Progenitor cell of endocrine pancreas (in vitro differentiated cells): ENCODE measurements at regions not wholly inside any gene's neighbourhood (a gene's known extent, or its start where the extent isn't known, plus 50 kb on each side); places are given as distances from the start of the nearest gene placed in this dataset.

Source experiments
- DNase-seq: peaks from one replicate; pipeline ENCODE4 v3.0.0; 2021; ENCODE audit warnings: low spot score; ENCODE audit not compliant: unreplicated experiment
- H3K27ac Mint-ChIP-seq: 2 replicates; pipeline ENCODE4 v1.8.0; 2021; ENCODE audit warnings: mild to moderate bottlenecking, moderate library complexity, mixed read lengths
- H3K27me3 Mint-ChIP-seq: 2 replicates; pipeline ENCODE4 v1.8.0; 2021; ENCODE audit warnings: mixed read lengths
- H3K36me3 Mint-ChIP-seq: 2 replicates; pipeline ENCODE4 v1.8.0; 2022; ENCODE audit warnings: mixed read lengths; ENCODE audit not compliant: insufficient read depth
- H3K4me1 Mint-ChIP-seq: 2 replicates; pipeline ENCODE4 v1.8.0; 2021; ENCODE audit warnings: low read depth, mixed read lengths
- H3K4me3 Mint-ChIP-seq: 2 replicates; pipeline ENCODE4 v1.8.0; 2021; ENCODE audit warnings: low read depth, mild to moderate bottlenecking, moderate library complexity, mixed read lengths
- H3K9me3 Mint-ChIP-seq: 2 replicates; pipeline ENCODE4 v1.8.0; 2021; ENCODE audit warnings: low read depth, mixed read lengths
- TF ChIP-seq, protein P1 (sequence below): fragments of 200-600 bp; sonication (generic); IDR thresholded peaks from one replicate; pipeline ENCODE4 v1.5.0; 2021; ENCODE audit warnings: antibody characterized with exemption, mild to moderate bottlenecking; ENCODE audit not compliant: unreplicated experiment

DNA sequence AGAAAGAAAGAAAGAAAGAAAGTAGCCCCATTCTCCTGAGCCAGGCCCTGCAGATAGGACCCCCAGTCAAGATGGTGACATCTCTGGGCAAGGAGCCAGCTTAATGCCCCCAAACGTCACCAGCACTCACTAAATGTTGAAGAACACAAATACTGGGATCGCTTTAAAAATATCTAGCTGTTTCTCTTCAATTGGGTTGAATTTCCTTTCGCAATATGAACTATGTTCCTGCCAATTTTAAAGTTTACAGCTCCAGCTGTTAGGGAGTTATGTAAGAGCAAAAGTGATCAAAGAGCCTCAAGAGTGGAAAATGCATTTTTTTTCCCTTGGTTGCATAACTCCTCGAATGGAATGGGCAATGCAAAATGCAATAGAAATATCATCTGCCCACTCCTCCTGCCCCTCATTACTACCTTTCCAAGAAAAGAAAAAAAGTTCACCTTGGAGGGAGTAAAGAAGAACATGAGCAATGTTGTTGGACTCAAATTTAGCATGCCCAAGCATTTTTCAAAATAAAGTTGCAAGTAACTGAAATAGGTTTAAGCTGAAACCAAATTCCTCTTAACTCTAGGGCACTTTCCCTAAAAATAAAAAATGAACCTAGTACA lies 244.2 kb upstream of the PIK3R1 start:
- H3K27ac Mint-ChIP-seq, result no peak overlapping the region
- H3K4me1 Mint-ChIP-seq, result no peaks in the 10 kb centered on the region
- no peak overlapping the region for H3K4me3 Mint-ChIP-seq
- TF ChIP-seq, protein P1, sequence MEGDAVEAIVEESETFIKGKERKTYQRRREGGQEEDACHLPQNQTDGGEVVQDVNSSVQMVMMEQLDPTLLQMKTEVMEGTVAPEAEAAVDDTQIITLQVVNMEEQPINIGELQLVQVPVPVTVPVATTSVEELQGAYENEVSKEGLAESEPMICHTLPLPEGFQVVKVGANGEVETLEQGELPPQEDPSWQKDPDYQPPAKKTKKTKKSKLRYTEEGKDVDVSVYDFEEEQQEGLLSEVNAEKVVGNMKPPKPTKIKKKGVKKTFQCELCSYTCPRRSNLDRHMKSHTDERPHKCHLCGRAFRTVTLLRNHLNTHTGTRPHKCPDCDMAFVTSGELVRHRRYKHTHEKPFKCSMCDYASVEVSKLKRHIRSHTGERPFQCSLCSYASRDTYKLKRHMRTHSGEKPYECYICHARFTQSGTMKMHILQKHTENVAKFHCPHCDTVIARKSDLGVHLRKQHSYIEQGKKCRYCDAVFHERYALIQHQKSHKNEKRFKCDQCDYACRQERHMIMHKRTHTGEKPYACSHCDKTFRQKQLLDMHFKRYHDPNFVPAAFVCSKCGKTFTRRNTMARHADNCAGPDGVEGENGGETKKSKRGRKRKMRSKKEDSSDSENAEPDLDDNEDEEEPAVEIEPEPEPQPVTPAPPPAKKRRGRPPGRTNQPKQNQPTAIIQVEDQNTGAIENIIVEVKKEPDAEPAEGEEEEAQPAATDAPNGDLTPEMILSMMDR, result no peak
- no peaks in the 10 kb centered on the region for H3K36me3 Mint-ChIP-seq
- no peaks in the 10 kb centered on the region for H3K27me3 Mint-ChIP-seq
- DNase-seq, result no peak
- no peaks in the 10 kb centered on the region for H3K9me3 Mint-ChIP-seq

GRCh38 chr5:67969631-67970030 lies 245.9 kb upstream of the PIK3R1 start:
- no peaks in the 10 kb centered on the region for H3K9me3 Mint-ChIP-seq
- H3K27me3 Mint-ChIP-seq, result no peaks in the 10 kb centered on the region
- peaks cover 1% of the 10 kb centered on the region for H3K4me1 Mint-ChIP-seq
- TF ChIP-seq, protein P1, result no peak
- DNase-seq, result no peak
- no peaks in the 10 kb centered on the region for H3K36me3 Mint-ChIP-seq
- H3K4me3 Mint-ChIP-seq, result no peak overlapping the region
- H3K27ac Mint-ChIP-seq, result no peak overlapping the region

GRCh38 chr5:67969176-67969575 lies 246.4 kb upstream of the PIK3R1 start:
- DNase-seq, result no peak
- Mint-ChIP-seq H3K4me1 (peaks cover 6% of the 10 kb centered on the region), H3K27me3 (no peaks in the 10 kb centered on the region), H3K36me3 (no peaks in the 10 kb centered on the region), H3K27ac (no peak overlapping the region), H3K9me3 (no peaks in the 10 kb centered on the region), H3K4me3 (no peak overlapping the region)
- TF ChIP-seq, protein P1, result no peak

GRCh38 chr5:67966712-67967111 lies 248.8 kb upstream of the PIK3R1 start:
- TF ChIP-seq, protein P1, result no peak
- Mint-ChIP-seq H3K4me1 (peaks cover 8% of the 10 kb centered on the region), H3K4me3 (no peak overlapping the region), H3K27ac (no peak overlapping the region), H3K27me3 (no peaks in the 10 kb centered on the region), H3K9me3 (no peaks in the 10 kb centered on the region), H3K36me3 (no peaks in the 10 kb centered on the region)
- no peak for DNase-seq

DNA sequence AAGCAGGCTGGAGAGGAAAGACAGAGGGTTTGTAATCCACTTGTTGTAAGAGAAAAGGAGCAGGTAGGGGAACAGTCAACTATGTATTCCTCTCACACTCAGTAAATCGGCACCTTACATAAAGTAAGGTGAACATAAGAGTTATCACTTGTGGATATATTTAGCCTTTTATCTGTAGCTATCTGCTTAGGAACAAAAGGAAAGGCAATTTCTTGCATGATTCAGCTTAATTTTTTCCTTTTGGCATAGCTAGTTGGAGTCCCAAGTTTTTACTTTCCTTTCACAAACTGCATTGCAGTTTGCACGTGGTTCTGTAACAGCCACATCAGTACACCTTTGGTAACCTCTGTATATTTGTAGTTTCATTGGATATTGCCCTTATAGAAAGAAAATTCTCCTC lies 250.9 kb upstream of the PIK3R1 start:
- TF ChIP-seq, protein P1, result no peak
- Mint-ChIP-seq H3K9me3 (no peaks in the 10 kb centered on the region), H3K36me3 (no peaks in the 10 kb centered on the region), H3K27ac (no peak overlapping the region), H3K4me1 (peaks cover 8% of the 10 kb centered on the region), H3K4me3 (no peak overlapping the region), H3K27me3 (no peaks in the 10 kb centered on the region)
- DNase-seq, result no peak
